ENCODE measurements at regions not wholly inside any gene's neighbourhood (a gene's known extent, or its start where the extent isn't known, plus 50 kb on each side); places are given as distances from the start of the nearest gene placed in this dataset.

DNA sequence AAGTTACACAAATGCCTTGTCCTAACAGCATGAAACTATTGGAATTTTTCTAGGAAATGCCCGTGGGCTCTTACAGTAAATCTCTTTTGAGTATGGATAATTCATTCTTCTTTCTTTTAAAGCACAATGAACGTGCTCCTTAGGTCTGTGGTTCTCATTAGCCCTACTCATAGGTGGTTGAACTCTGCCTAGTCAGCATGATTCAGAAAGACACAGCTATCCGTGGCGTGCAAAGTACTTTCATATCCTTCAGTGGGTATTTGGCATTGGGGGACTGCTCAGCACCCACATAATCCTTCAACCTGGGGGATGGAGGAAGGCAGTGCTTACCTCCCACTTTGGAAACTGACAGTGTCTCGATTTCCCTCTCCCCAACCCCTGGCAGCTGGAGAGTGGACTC lies 462.0 kb upstream of the CLINT1 start:
- Histone ChIP-seq H2AFZ (no peak overlapping the region), H3K9me2 (ENCODE audit: insufficient read depth) (no peaks in the 10 kb centered on the region), H3F3A (ENCODE audit: insufficient read depth, low read depth) (no peaks in the 10 kb centered on the region), H3K36me3 (ENCODE audit: low read depth) (no peaks in the 10 kb centered on the region), H3K79me2 (ENCODE audit: low read depth) (no peaks in the 10 kb centered on the region), H4K20me1 (ENCODE audit: insufficient read depth) (no peaks in the 10 kb centered on the region), H3K9me3 (ENCODE audit: insufficient read depth, low read depth) (no peaks in the 10 kb centered on the region), H3K27ac (no peak overlapping the region), H3K4me3 (no peak overlapping the region), H3K27me3 (ENCODE audit: insufficient read depth, low read depth) (0 out of 2 replicates have a peak, but pooled peaks cover 4% of the 10 kb centered on the region), H3K4me2 (no peak overlapping the region), H3K4me1 (replicated peaks; ENCODE audit: insufficient read depth) (no peaks in the 10 kb centered on the region)
- no TSS peak for BruUV-seq (replicated peaks)
- no peak for TF ChIP-seq EZH2 (IDR thresholded peaks at IDR 0.05; ENCODE audit: low read depth)
- TF ChIP-seq, protein P1, sequence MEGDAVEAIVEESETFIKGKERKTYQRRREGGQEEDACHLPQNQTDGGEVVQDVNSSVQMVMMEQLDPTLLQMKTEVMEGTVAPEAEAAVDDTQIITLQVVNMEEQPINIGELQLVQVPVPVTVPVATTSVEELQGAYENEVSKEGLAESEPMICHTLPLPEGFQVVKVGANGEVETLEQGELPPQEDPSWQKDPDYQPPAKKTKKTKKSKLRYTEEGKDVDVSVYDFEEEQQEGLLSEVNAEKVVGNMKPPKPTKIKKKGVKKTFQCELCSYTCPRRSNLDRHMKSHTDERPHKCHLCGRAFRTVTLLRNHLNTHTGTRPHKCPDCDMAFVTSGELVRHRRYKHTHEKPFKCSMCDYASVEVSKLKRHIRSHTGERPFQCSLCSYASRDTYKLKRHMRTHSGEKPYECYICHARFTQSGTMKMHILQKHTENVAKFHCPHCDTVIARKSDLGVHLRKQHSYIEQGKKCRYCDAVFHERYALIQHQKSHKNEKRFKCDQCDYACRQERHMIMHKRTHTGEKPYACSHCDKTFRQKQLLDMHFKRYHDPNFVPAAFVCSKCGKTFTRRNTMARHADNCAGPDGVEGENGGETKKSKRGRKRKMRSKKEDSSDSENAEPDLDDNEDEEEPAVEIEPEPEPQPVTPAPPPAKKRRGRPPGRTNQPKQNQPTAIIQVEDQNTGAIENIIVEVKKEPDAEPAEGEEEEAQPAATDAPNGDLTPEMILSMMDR (conservative IDR thresholded peaks at IDR 0.05) = no peak
- DNase-seq = no peak
- POLR2A ChIA-PET (ENCODE audit: unreplicated experiment) = no interaction called here
- CTCF ChIA-PET = interaction anchor here (0.6 kb wide), 1 partner anchor 28 kb away, joined by 10 read pairs; no protein-coding TSS in a partner anchor
- intact Hi-C loops (cut with micrococcal nuclease; ENCODE audit: unreplicated experiment) = no loop called here

DNA sequence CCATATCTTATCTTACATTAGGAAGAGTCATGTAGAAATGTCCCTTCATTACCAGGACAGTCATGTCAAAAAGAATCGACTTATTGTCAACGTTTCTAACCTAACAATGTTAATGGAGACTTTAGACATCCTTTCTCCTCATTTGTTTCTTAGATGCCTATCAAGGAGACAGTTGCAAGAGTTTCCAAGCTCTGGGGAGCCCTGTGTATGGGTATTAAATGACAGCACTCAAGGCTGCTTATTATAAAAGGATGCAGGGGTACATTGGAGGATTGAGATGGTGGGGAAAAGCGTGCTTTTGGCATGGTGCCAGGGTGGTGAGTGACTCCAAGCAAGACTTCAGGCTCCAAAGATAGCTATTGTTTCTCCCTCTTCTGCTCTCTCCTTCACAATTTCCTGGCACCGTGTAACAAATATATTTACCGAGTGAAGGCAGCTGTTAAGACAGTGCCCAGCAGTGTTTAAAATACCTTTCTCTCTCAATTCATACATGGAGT lies 461.3 kb upstream of the CLINT1 start:
- Histone ChIP-seq H3K9me2 (ENCODE audit: insufficient read depth) (no peaks in the 10 kb centered on the region), H3K4me2 (no peak overlapping the region), H2AFZ (no peak overlapping the region), H3K4me1 (replicated peaks; ENCODE audit: insufficient read depth) (no peaks in the 10 kb centered on the region), H3K27me3 (ENCODE audit: insufficient read depth, low read depth) (0 out of 2 replicates have a peak, but pooled peaks cover 4% of the 10 kb centered on the region), H3K79me2 (ENCODE audit: low read depth) (no peaks in the 10 kb centered on the region), H3K9me3 (ENCODE audit: insufficient read depth, low read depth) (no peaks in the 10 kb centered on the region), H3K27ac (no peak overlapping the region), H3F3A (ENCODE audit: insufficient read depth, low read depth) (no peaks in the 10 kb centered on the region), H3K4me3 (no peak overlapping the region), H3K36me3 (ENCODE audit: low read depth) (no peaks in the 10 kb centered on the region), H4K20me1 (ENCODE audit: insufficient read depth) (no peaks in the 10 kb centered on the region)
- intact Hi-C loops (cut with micrococcal nuclease; ENCODE audit: unreplicated experiment) = no loop called here
- POLR2A ChIA-PET (ENCODE audit: unreplicated experiment) = no interaction called here
- no peak for DNase-seq
- no TSS peak for BruUV-seq (replicated peaks)
- CTCF ChIA-PET = interaction anchor here (0.6 kb wide), 1 partner anchor 27 kb away, joined by 10 read pairs; no protein-coding TSS in a partner anchor
- TF ChIP-seq, protein P1 (conservative IDR thresholded peaks at IDR 0.05) = no peak
- no peak for TF ChIP-seq EZH2 (IDR thresholded peaks at IDR 0.05; ENCODE audit: low read depth)

DNA sequence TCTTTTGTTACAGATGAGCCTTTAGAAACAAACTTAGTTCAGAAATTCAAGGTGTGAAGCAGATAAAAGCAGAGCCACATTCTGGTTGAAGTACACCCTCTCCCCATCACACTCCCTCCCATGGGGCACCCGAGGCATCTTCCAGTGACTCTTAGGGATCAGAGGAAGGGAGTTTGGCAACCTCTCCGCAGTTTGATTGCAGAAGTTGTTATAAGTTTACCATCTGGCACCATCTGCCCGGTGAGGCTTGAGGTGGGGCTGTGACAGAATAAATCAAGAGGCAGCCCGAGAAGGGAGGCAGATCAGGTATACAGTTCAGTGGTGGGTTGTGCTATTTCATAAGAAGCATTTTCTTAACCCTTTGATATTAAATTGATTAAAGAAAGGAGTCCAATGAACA lies 458.6 kb upstream of the CLINT1 start:
- no peak overlapping the region for H3K4me3 ChIP-seq
- TF ChIP-seq EZH2 (IDR thresholded peaks at IDR 0.05; ENCODE audit: low read depth) = no peak
- TF ChIP-seq, protein P1 (conservative IDR thresholded peaks at IDR 0.05) = no peak
- POLR2A ChIA-PET (ENCODE audit: unreplicated experiment) = no interaction called here

More for the DNA sequence above, 458.6 kb upstream of the CLINT1 start:
- CTCF ChIA-PET = no interaction called here
- Histone ChIP-seq H3K4me2 (no peak overlapping the region), H3K9me3 (ENCODE audit: insufficient read depth, low read depth) (no peaks in the 10 kb centered on the region), H3K9me2 (ENCODE audit: insufficient read depth) (no peaks in the 10 kb centered on the region), H3K36me3 (ENCODE audit: low read depth) (no peaks in the 10 kb centered on the region), H3K27ac (no peak overlapping the region), H4K20me1 (ENCODE audit: insufficient read depth) (no peaks in the 10 kb centered on the region), H3K4me1 (replicated peaks; ENCODE audit: insufficient read depth) (no peaks in the 10 kb centered on the region), H3K27me3 (ENCODE audit: insufficient read depth, low read depth) (0 out of 2 replicates have a peak, but pooled peaks cover 15% of the 10 kb centered on the region), H3F3A (ENCODE audit: insufficient read depth, low read depth) (no peaks in the 10 kb centered on the region), H2AFZ (no peak overlapping the region), H3K79me2 (ENCODE audit: low read depth) (no peaks in the 10 kb centered on the region)
- no peak for DNase-seq
- BruUV-seq (replicated peaks) = no TSS peak
- intact Hi-C loops (cut with micrococcal nuclease; ENCODE audit: unreplicated experiment) = no loop called here
